ENCODE measurements at regions not wholly inside any gene's neighbourhood (a gene's known extent, or its start where the extent isn't known, plus 50 kb on each side); places are given as distances from the start of the nearest gene placed in this dataset.
"Not testable (repeated sequence)": the region's sequence is repeated elsewhere in the genome, so short reads cannot be mapped to it uniquely, and the experiment has no call there.

DNA sequence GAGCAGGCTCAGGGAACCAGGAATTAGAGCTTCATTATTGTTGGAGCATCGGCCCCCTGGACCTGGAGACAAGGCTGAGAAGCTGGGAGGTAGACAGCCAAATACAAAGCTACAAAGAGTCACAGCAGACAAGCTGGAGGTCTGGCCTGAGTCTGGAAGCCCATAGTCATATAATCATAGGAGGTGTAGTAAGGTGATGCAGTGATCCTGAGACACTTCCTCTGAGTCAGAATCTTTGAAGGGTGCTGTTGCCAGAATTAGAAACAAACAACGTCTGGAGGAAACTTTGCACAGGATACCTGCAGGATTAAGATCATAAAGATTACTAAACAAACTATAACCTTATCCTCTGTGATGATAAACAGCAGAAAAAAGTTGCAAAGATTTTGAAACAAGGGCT is 213.8 kb downstream of the DSC3 start:
- DNase-seq (ENCODE audit: low spot score) = peak; percentile 34

DNA sequence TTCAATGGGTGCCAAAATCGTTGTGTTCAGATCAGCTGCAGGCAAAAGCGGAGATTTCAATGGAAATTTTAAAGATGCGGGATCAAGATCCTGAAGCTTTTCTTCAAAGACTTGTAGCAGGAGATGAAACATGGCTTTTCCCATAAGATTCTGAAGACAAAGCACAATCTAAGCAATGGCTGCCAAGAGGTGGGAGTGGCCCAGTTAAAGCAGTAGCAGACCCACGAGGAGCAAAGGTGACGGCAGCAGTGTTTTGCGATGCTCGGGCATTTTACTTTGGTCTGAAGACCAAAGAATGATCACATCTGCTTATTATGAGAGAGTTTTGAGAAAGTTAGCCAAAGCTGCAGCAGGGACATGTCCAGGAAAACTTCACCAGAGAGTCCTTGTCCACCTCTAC is 222.9 kb downstream of the DSC3 start:
- no peak for DNase-seq (ENCODE audit: low spot score)

DNA sequence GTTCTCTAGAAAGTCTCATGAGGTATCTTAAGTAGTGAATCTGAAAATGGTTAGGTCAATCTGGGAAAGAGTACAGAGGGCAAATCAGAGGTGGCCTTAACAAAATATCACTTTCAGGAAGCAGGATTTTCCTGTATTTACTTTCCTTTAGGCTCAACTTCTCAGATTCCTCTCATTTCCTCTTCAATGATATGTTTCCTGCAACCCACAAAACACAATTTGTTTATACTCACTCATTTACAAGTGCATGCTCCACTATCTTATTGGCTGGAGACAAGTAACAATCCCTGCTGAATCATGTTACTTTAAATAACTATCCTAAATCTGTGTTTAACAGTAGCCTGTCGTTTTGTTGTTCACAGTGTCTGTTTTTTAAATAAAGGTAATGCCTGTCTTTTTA is 228.1 kb downstream of the DSC3 start:
- no peak for DNase-seq (ENCODE audit: low spot score)

DNA sequence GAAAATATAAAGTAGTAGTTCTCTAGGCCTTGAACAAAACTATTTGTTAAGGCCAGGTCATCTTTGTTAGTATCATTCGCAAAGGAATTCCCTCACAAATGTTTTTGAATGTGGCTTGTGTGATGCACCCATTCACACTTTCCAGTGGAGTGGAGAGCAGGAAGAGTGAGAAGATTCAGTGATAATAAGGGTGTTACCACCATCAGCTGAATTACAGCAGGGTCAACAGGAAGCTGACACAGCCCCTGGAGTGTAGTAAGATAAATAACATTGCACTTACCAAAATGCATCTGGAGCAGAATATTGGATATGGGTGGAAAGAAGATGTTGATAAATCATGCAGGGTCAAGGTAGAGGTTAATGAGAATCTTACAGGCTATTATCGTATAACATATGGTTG is 231.0 kb downstream of the DSC3 start:
- DNase-seq (ENCODE audit: low spot score) = no peak

DNA sequence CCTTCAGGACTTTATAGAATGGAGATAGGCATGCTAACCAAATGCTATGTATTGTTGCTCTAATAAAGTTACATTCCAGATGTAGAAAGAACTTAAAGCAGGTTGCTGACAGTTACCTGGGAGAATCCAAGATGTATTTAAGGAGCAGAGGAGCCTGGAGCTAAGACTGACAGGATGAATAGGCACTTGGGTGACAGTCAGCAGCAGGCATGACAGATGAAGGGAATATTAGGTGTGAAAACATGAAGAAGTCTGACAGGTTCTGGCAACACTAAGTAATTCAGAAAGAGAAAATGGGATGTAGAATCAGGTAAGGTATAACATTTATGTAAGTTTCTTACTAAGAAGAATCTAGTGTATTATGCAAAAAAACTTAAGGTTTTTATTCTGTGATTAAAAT is 232.0 kb downstream of the DSC3 start:
- no peak for DNase-seq (ENCODE audit: low spot score)

DNA sequence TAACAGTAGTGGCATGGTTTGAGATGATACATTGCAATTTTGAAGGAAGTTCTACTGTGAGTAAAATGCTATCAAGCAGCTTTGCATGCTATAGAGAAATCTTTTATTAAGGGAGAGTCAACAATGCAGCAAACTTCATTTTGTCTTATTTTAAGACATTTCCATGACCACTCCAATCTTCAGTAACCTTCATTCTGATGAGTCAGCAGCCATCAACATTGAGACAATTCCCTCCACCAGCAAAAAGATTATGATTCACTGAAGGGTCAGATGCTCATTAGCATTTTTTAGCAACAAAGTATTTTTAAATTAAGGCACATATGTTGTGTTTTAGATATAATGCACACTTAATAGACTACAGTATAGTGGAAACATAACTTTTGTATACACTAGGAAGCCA is 235.7 kb downstream of the DSC3 start:
- DNase-seq (ENCODE audit: low spot score) = no peak

DNA sequence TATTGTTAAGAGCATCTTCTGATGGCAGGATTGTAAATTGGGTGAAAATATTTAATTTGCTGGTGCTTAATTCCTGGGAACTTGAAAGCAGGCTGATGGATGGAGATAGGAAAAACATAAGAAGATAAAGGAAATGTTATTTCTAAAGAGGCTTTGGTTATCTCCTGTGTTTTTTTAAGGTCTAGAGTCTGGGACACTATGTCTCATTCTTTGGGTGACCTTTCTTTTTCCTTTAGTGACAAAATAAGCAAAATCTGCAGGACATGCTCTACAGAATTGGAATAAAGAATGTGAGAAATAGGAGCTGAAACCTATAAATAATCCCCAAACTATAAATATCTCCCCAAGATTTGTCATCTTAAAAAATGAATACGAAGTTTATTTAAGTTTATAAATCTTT is 241.7 kb downstream of the DSC3 start:
- DNase-seq (ENCODE audit: low spot score) = no peak

DNA sequence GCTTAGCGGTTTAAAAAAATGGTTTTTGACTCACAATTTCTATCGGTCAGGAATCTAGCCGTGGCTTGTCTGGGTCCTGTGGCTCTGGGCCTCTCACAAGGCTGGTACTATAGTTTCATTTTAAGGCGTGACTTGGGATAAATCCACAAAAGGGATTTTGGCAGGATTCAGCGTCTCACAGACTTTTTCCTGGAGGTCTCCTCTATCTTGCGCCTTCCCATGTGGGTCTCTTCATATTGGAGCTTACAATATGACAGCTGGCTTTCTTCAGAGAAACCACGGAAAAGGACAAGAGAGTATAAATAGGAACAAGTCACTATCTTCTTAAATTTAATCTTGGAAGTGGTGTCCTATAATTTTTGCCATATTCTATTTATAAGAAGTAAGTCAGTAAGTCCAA is 250.5 kb downstream of the DSC3 start:
- DNase-seq (ENCODE audit: low spot score) = no peak

DNA sequence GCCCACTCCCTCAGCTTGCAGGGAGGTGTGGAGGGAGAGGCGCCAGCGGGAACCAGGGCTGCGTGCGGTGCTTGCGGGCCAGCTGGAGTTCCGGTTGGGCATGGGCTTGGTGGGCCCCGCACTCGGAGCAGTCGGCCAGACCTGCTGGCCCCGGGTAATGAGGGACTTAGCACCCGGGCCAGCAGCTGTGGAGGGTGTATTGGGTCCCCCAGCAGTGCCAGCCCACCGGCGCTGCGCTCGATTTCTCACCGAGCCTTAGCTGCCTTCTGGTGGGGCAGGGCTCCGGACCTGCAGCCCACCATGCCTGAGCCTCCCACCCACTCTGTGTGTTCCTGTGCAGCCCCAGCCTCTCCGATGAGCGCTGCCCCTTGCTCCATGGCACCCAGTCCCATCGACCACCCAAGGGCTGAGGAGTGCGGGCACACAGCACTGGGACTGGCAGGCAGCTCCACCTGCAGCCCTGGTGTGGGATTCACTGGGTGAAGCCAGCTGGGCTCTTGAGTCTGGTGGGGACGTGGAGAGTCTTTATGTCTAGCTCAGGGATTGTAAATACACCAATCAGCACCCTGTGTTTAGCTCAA is 254.0 kb downstream of the DSC3 start:
- not testable (repeated sequence) for DNase-seq (ENCODE audit: low spot score)

DNA sequence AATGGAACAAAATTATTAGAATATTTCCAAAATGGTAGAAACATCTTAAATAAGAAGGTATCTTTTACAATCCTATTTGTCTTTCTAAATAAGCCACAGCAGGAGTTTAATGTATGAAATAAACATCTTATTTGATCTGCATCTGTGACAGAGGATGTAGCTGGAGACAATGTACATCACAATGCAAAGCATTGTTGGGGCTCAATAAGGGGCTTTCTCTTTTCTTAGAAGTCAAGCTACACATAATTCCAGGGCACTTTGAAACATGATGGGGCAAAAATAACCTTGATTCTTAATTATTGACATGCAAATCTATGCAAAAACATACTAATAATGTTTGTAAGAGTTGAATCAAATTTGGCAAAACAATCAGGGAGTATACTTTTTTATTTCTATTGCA is 255.1 kb downstream of the DSC3 start:
- DNase-seq (ENCODE audit: low spot score) = no peak

DNA sequence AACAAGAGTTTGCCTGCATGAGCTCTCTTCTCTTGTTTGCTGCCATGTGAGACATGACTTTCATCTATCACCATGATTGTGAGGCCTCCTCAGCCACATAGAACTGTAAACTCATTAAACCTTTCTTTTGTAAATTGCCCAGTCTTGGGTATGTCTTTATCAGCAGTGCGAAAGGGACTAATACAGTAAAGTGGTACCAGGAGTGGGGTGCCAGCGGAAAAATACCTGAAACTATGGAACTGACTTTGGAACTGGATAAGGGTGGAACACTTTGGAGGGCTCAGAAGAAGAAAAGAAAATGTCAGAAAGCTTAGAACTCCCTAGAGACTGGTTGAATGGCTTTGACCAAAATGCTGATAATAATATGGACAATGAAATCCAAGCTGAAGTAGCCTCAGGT is 260.9 kb downstream of the DSC3 start:
- no peak for DNase-seq (ENCODE audit: low spot score)

DNA sequence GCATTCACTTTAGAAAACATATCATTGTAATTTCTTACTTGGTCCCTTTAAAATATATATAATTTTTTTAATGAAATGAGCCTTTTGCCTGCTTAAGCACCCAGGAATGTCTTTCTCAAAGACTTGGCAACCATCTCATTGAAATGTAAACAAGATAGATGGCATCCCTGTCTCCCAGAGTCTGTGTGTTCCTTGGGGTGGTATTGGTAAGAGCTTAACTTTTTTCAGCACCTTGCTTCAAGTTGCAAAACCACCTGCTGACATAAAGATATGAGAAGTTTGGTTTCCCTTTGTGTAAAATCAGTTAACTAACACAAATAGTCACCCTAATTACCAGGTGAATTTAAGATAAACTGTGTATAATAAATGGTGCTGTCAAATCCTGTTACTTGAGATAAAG is 266.9 kb downstream of the DSC3 start:
- DNase-seq (ENCODE audit: low spot score) = no peak

DNA sequence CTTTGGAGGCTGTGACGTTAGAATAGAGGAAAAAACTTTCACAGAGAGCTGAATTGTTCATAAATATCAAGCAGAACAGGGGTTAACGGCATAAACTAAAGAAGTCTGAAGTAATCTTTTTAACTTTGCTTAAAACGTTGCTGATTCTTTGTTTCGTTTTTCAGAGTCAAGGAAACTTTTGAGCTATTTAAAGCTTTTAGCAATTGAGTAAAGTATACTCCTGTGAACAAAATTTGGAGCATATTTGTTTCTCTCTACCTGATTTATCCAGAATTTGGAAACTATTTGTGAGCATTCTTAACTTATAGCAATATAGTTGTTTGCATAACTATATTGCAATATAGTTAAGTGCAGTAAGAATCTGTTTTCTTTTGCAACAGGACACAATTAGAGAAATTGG is 270.4 kb downstream of the DSC3 start:
- not testable (repeated sequence) for DNase-seq (ENCODE audit: low spot score)

DNA sequence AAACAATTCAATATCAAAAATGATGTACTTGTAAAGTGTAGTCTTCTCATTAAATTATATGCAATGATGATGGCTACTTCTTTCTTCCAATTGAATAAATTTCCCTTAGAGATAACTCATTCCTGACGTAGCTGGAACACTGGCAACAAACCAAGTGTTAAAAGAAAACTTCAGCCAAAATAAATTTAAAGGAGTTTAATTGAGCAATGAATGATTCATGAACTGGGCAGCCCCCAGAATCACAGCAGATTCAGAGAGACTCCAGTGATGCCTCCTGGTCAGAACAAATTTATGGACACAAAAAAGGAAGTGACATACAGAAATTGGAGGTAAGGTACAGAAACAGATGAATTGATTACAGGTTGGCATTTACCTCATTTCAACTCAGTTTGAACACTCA is 276.5 kb downstream of the DSC3 start:
- DNase-seq (ENCODE audit: low spot score) = no peak

DNA sequence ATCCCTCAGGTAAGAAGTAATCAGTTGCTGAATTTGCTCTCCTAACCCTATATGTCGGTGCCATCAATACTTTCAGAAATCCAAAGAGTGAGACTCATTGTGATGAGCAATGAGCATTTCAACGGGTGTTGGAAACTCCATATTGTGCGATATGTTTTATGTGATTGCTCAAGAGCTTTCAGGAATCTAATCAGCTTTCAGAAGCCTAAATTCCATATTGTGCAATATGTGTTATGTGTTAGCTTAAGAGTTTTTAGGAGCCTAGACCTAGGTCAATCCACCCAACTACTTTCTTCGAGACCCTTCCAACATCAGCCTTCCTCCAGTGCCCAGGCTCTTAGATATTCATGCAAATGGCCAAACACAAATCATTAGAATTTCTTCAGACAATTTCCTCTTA is 277.3 kb downstream of the DSC3 start:
- no peak for DNase-seq (ENCODE audit: low spot score)

DNA sequence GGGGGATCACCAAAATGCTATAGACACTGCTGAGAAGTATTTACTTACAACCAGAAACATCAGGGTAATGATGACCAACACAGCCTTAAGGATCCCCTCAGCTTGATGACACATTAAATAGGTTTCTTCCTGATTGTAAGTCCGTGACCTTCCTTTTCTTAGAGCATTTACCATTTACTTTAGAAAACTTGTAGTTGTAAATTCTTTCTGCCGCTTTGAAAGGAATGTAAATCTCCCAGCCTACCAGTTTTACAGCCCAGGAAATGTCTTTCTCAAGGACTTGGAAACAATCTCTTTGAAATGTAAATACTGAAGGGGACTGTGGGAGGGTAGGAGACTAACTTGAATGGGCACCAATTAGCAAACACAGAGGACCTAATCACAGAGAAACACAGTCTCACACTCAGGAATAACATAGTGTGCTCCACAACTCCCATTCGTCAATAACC is 278.6 kb downstream of the DSC3 start:
- DNase-seq (ENCODE audit: low spot score) = no peak

DNA sequence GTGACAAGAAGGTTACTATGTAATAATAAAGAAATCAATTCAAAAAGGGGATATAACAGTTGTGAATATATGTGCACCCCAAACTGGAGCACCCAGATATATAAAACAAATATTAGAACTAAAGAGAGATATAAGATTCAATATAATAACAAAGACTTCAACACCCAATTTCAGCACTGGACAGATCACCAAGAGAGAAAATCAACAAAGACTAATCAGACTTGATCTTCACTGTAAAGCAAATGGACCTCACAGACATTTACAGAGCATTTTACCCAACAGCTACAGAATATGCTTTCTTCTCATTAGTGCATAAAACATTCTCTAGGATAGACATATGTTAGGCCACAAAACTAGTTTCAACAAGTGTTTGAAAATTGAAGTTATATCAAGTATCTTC is 287.7 kb downstream of the DSC3 start:
- no peak for DNase-seq (ENCODE audit: low spot score)

DNA sequence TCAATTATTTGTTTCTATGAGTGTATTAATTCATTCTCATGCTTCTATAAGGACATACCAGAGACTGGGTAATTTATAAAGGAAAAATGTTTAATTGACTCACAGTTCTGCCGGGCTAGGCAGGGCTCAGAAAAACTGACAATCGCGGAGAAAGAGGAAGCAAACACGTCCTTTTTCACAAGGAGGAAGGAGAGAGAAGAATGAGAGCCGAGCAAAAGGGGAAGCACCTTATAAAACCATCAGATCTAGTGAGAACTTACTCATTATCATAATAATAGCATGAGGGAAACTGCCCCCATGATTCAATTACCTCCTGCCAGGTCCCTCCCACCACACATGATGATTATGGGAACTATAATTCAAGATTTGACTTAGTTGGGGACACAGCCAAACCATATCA is 294.0 kb downstream of the DSC3 start:
- no peak for DNase-seq (ENCODE audit: low spot score)

DNA sequence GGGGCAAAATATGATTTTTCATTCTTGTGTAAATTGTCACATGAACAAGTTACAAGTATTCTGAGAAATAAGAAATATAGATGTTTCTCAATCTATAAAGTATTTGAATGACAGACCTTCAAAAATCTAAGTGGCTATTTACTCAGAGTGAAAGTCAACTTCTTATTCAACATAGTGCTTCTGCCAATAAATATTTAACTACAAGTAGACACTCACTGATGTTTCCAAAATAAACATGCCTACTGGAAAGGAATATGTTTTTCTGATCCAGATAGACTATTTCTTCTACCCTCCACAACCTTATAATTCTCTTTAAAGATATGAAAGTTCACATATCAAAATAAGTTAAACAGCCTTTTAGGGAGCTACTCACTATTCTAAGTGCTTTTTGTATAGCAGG is 296.3 kb downstream of the DSC3 start:
- DNase-seq (ENCODE audit: low spot score) = no peak

DNA sequence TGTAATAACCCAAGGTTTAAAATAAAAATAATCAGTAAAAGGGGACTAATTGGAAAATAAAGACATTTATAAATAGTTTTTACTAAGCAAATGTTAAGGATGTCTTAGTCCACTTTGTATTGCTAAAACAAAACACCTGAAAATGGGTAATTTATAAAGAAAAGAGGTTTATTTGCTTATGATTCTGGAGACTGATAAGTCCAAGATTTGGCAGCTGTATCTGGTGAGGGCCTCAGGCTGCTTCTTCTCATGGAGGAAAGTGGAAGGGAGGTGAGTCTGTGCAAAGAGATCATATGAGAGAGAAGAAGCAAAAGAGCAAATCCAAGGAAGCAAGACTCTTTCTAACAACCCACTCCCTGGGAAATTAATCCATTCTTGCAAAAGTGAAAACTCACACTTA is 299.5 kb downstream of the DSC3 start:
- no peak for DNase-seq (ENCODE audit: low spot score)

DNA sequence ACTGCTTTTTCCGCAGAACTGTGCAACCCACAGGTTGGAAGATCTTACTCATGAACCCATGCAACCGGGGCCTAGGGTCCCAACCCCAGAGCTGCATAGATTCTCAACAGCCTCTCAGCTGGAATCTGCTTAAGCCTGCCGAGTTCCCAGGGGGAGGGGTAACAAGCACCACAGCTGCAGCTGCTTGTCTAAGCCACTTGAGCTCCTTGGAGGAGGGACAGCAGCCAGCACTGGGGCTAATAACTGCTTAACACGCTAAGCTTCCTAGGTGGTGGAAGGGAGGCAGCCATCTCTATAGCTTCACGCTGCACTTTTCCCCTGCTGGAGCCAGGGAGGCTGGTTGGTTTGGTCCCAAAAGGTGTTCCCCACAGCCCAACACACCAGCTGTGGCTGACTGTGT is 311.6 kb downstream of the DSC3 start:
- DNase-seq (ENCODE audit: low spot score) = no peak

DNA sequence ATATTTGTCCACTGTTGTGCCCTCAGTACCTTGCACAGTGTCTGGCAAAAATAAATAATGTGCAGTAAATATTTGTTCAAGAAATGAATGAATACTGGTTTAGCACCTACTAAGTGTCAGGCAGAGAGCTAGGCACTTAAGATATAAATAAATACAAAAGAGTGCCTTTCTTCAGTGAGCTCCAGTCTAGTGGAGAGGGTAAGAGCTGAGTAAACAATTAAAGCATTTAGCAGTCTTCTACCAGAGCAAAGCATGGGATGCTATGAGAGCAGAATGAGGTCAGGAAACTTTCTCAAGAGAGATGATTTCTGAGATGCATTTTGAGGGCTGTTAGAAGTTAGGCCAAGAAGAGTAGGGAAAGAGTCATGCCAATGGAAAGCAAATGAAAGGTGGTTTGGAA is 314.7 kb downstream of the DSC3 start:
- DNase-seq (ENCODE audit: low spot score) = no peak

DNA sequence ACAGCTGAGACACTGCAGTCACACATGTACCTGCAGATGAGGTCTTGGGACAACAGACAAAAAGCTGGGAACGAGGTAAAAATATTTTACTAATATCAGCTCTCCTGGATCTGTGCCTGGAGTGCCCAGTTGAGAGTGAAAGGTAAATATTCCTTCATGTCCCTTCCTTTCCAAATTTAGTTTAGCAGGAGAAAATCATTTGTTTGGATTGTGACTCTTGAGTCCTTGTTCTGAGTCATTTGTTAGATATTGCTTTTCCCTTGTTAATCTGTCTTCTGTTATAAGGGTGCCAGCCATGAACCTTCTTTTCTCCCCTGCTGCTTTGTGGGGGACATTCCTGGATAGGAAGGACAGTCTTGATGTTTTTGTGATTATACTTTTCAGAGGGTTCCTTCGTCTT is 329.2 kb downstream of the DSC3 start:
- no peak for DNase-seq (ENCODE audit: low spot score)

DNA sequence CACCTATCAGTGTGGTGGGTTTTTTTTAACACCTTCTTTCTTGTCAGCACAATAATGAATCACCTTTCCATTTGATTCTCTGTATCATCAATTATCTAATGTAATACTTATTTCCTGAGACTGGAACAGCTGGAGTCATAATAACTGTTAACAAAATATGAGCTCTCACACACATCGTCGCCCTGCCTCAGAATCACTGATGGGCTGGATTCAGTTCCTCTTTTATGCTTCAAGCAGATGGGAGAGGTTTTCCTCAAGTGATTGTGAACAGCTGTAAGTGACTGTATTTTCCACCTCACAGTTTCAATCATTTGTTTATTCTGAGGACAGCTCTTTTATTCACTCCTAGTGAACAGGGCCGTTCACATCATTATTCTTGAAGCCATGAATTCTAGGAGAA is 330.2 kb downstream of the DSC3 start:
- DNase-seq (ENCODE audit: low spot score) = no peak

DNA sequence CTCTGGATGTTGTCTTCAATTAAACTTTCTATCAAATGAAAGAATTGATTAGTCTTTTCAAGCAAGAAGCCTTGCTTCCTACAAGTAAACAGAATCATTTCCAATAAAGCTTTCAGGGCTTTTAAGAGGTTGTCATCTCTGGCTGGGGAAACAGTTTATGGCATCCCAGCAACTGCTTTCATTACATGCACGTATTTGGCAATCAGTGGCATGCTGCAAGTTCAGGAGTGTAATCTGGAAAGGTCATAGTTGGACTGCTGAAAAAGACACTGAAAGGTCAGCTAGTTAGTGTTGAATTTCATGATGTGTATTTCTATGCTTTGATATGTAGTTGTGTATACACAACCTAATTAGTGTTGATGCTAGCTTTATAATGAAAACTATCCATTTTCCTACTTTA is 332.9 kb downstream of the DSC3 start:
- no peak for DNase-seq (ENCODE audit: low spot score)

All from kidney tubule cell (primary cell).